DOHH2 (cell line): ENCODE measurements at regions not wholly inside any gene's neighbourhood (a gene's known extent, or its start where the extent isn't known, plus 50 kb on each side); places are given as distances from the start of the nearest gene placed in this dataset.

Source experiments
- H3F3A ChIP-seq: fragments of 200-600 bp; sonication (generic), shearing (Covaris generic); 2 replicates; pipeline ENCODE4 v1.6.0; 2016; ENCODE audit warnings: antibody characterized with exemption, mild to moderate bottlenecking; ENCODE audit not compliant: control insufficient read depth, insufficient read depth
- H3K27ac ChIP-seq: fragments of 200-600 bp; sonication (generic); 2 replicates; pipeline ENCODE4 v1.5.1; 2014; ENCODE audit warnings: low read depth, mild to moderate bottlenecking, low read length, moderate library complexity
- H3K27me3 ChIP-seq: fragments of 200-600 bp; sonication (generic); 2 replicates; pipeline ENCODE4 v1.6.1; 2014; ENCODE audit warnings: mild to moderate bottlenecking, low read length, mixed read lengths; ENCODE audit not compliant: control insufficient read depth
- H3K36me3 ChIP-seq: fragments of 200-600 bp; sonication (generic); 2 replicates; pipeline ENCODE4 v1.6.1; 2014; ENCODE audit warnings: mild to moderate bottlenecking, low read length, moderate library complexity, mixed read lengths; ENCODE audit not compliant: control insufficient read depth
- H3K4me1 ChIP-seq: fragments of 200-600 bp; sonication (generic); 2 replicates; pipeline ENCODE4 v1.6.1; 2014; ENCODE audit warnings: mild to moderate bottlenecking, low read length, mixed read lengths; ENCODE audit not compliant: control insufficient read depth
- H3K4me2 ChIP-seq: fragments of 200-600 bp; sonication (generic); 2 replicates; pipeline ENCODE4 v1.6.0; 2014; ENCODE audit warnings: mild to moderate bottlenecking, low read length, moderate library complexity
- H3K4me3 ChIP-seq: fragments of 200-600 bp; sonication (generic); 2 replicates; pipeline ENCODE4 v1.5.1; 2014; ENCODE audit warnings: mild to moderate bottlenecking, low read length, mixed read lengths
- H3K79me2 ChIP-seq: fragments of 200-600 bp; sonication (generic); 2 replicates; pipeline ENCODE4 v1.6.1; 2014; ENCODE audit warnings: mild to moderate bottlenecking, low read length, mixed read lengths; ENCODE audit not compliant: control insufficient read depth
- H3K9me2 ChIP-seq: fragments of 200-600 bp; sonication (generic); replicated peaks from 2 replicates; pipeline ENCODE4 v1.6.1; 2014; ENCODE audit warnings: mild to moderate bottlenecking, low read length, mixed read lengths; ENCODE audit not compliant: control insufficient read depth
- H3K9me3 ChIP-seq: fragments of 200-600 bp; sonication (generic); 2 replicates; pipeline ENCODE4 v1.6.1; 2014; ENCODE audit warnings: antibody characterized with exemption, low read length, mixed read lengths; ENCODE audit not compliant: control insufficient read depth, insufficient read depth
- H4K20me1 ChIP-seq: fragments of 200-600 bp; sonication (generic); 2 replicates; pipeline ENCODE4 v1.6.0; 2014; ENCODE audit warnings: low read depth, mild to moderate bottlenecking, antibody characterized with exemption, low read length, moderate library complexity; ENCODE audit not compliant: control insufficient read depth, insufficient read depth
- EZH2phosphoT487 ChIP-seq: fragments of 200-600 bp; sonication (generic); IDR thresholded peaks from 2 replicates; pipeline ENCODE4 v1.6.1; 2017; ENCODE audit warnings: borderline replicate concordance, mild to moderate bottlenecking, antibody characterized with exemption, low read length, moderate library complexity, mixed read lengths
- TF ChIP-seq, protein P1 (sequence below): fragments of 200-600 bp; sonication (generic); IDR thresholded peaks from one replicate; pipeline ENCODE4 v1.5.1; 2014; ENCODE audit warnings: antibody characterized with exemption, mild to moderate bottlenecking, low read depth, low read length; ENCODE audit not compliant: poor library complexity, severe bottlenecking

DNA sequence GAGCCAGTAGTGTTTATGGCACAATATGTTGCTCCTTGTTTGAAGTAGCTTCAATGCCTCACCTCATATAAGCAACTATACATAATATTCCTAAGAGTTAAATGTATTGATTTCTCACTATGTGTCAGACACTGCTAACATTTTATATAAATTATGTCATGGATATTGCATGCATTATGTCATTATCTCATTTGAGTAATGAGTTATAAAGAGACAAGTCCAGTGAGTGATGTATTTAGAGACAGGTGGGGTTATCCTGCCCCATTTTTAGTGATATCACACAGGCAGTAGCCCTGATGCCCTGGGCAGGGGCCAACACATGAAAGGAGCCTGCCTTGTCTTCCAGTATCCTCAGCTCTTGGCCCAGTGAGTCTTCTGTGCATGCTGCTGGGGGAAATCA lies 247.0 kb upstream of the SESN3 start:
- TF ChIP-seq, protein P1, sequence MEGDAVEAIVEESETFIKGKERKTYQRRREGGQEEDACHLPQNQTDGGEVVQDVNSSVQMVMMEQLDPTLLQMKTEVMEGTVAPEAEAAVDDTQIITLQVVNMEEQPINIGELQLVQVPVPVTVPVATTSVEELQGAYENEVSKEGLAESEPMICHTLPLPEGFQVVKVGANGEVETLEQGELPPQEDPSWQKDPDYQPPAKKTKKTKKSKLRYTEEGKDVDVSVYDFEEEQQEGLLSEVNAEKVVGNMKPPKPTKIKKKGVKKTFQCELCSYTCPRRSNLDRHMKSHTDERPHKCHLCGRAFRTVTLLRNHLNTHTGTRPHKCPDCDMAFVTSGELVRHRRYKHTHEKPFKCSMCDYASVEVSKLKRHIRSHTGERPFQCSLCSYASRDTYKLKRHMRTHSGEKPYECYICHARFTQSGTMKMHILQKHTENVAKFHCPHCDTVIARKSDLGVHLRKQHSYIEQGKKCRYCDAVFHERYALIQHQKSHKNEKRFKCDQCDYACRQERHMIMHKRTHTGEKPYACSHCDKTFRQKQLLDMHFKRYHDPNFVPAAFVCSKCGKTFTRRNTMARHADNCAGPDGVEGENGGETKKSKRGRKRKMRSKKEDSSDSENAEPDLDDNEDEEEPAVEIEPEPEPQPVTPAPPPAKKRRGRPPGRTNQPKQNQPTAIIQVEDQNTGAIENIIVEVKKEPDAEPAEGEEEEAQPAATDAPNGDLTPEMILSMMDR = no peak
- no peak for TF ChIP-seq EZH2phosphoT487
- H3K27me3 ChIP-seq = no peaks in the 10 kb centered on the region
- no peaks in the 10 kb centered on the region for H3F3A ChIP-seq
- no peaks in the 10 kb centered on the region for H3K79me2 ChIP-seq
- no peaks in the 10 kb centered on the region for H3K36me3 ChIP-seq
- H3K9me2 ChIP-seq = no peaks in the 10 kb centered on the region; the same call in 1 of the 2 replicates
- H4K20me1 ChIP-seq = no peaks in the 10 kb centered on the region
- H3K9me3 ChIP-seq = no peaks in the 10 kb centered on the region
- no peak overlapping the region for H3K4me2 ChIP-seq
- H3K27ac ChIP-seq = no peak overlapping the region
- H3K4me3 ChIP-seq = no peak overlapping the region
- H3K4me1 ChIP-seq = no peaks in the 10 kb centered on the region

DNA sequence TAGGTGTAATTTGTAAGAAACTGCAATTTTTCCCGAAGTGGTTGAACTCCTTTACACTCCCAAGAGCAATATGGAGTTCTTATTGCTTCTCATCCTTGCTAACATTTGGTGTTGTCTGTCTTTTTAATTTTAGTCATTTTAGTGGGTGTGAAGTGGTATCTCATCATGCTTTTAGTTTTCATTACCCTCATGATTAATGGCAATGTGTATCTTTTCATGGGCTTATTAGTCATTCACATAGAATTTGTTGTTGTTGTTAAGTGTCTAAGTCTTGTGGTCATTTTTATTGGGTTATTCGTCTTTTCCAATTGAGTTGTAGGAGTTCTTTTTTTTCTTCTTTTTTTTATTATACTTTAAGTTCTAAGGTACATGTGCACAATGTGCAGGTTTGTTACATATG lies 238.3 kb upstream of the SESN3 start:
- Histone ChIP-seq H3K4me3 (no peak overlapping the region), H3K27ac (no peak overlapping the region), H3K4me1 (no peaks in the 10 kb centered on the region), H3K79me2 (no peaks in the 10 kb centered on the region), H3F3A (no peaks in the 10 kb centered on the region), H3K9me3 (no peaks in the 10 kb centered on the region), H3K9me2 (no peaks in the 10 kb centered on the region), H3K36me3 (no peaks in the 10 kb centered on the region), H3K27me3 (no peaks in the 10 kb centered on the region), H3K4me2 (no peak overlapping the region), H4K20me1 (no peaks in the 10 kb centered on the region)
- TF ChIP-seq, protein P1 = no peak
- TF ChIP-seq EZH2phosphoT487 = no peak

DNA sequence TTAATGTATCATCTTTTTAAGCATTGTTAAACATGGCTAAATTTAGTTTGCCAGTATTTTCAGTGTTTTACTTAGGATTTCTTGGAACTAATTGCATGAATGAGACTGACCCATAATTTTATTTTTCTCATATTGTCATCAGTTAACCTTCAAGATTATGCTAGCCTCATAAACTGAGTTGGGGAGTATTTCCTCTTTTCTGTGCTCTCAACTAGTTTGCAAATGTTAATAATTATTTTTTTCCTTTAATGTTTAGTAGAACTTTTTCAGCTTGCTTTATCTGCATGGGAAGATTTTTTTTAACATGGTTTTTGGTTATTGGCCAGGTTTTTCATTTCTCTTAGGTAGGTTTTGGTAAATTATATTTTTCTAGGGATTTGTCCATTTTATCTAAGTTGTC lies 235.4 kb upstream of the SESN3 start:
- no peaks in the 10 kb centered on the region for H3K9me3 ChIP-seq
- H3K27ac ChIP-seq = no peak overlapping the region
- H3K79me2 ChIP-seq = no peaks in the 10 kb centered on the region
- H3K4me3 ChIP-seq = no peak overlapping the region
- H3K27me3 ChIP-seq = no peaks in the 10 kb centered on the region
- no peaks in the 10 kb centered on the region for H3F3A ChIP-seq
- H3K36me3 ChIP-seq = no peaks in the 10 kb centered on the region
- no peaks in the 10 kb centered on the region for H3K9me2 ChIP-seq
- TF ChIP-seq, protein P1 = no peak
- TF ChIP-seq EZH2phosphoT487 = no peak
- H4K20me1 ChIP-seq = no peaks in the 10 kb centered on the region
- no peak overlapping the region for H3K4me2 ChIP-seq
- H3K4me1 ChIP-seq = peaks cover 9% of the 10 kb centered on the region

DNA sequence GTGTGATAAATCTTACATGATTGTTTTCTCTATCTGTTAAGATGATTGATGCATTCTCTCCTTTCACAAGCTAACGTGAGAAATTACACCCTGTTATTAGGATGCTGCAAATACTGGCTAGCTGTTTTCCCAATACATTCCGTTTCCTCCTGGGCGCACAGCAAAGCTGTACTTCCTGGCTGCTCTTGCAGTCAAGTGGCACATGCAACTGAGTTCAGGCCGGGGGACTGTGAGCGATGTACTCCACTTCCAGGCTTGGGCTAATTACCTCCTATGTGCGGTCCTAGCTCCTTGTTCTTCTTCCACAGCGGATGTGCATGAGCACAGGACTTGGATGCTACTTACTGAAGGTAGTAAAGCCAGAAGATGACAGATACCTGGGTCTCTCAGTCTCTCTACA lies 234.9 kb upstream of the SESN3 start:
- TF ChIP-seq, protein P1 = no peak
- no peak for TF ChIP-seq EZH2phosphoT487

More for the DNA sequence above, 234.9 kb upstream of the SESN3 start:
- Histone ChIP-seq H3K27ac (no peak overlapping the region), H3K79me2 (no peaks in the 10 kb centered on the region), H3F3A (no peaks in the 10 kb centered on the region), H3K9me2 (no peaks in the 10 kb centered on the region), H3K27me3 (no peaks in the 10 kb centered on the region), H3K9me3 (no peaks in the 10 kb centered on the region), H3K4me2 (no peak overlapping the region), H3K36me3 (no peaks in the 10 kb centered on the region), H4K20me1 (no peaks in the 10 kb centered on the region), H3K4me1 (peaks cover 13% of the 10 kb centered on the region), H3K4me3 (no peak overlapping the region)
